Stomach (tissue), 8 donors: ENCODE measurements at regions not wholly inside any gene's neighbourhood (a gene's known extent, or its start where the extent isn't known, plus 50 kb on each side); places are given as distances from the start of the nearest gene placed in this dataset.

ENCODE experiments used
- DNase-seq, 2 donors: peaks; one replicate each; pipeline versions ENCODE4 v3.0.0 to v3.0.0-alpha.2; 2013 to 2019
- H3K27ac ChIP-seq, 5 donors: fragments of 200-600 bp in 4 of 5; sonication (generic) in 4 of 5; one replicate each; pipeline ENCODE4 v1.5.1; 2013 to 2019; ENCODE audit warnings: mild to moderate bottlenecking in 1 of 5, moderate library complexity in 1 of 5
- H3K27me3 ChIP-seq, 3 donors: fragments of 200-600 bp; sonication (generic); one replicate each; pipeline ENCODE4 v1.5.1; 2017 to 2019; ENCODE audit warnings: mixed run types in 1 of 3
- H3K36me3 ChIP-seq, 4 donors: fragments of 200-600 bp; sonication (generic); 1 replicate in 3 of 4; 2 replicates in 1 of 4; pipeline ENCODE4 v1.5.1; 2016 to 2019
- H3K4me1 ChIP-seq, 4 donors: fragments of 200-600 bp; sonication (generic); one replicate each; pipeline ENCODE4 v1.5.1; 2016 to 2019
- H3K4me3 ChIP-seq, 4 donors: fragments of 200-600 bp; sonication (generic) in 3 of 4; one replicate each; pipeline ENCODE4 v1.5.1; 2016 to 2019; ENCODE audit warnings: mild to moderate bottlenecking in 1 of 4
- H3K9me3 ChIP-seq, 4 donors: fragments of 200-600 bp; sonication (generic); one replicate each; pipeline ENCODE4 v1.5.1; 2016 to 2019
- CTCF ChIP-seq, 7 experiments: fragments of 450-650 bp in 4 of 7; fragments of 200-600 bp in 3 of 7; sonication (generic) in 3 of 7; IDR thresholded peaks; one replicate each; pipeline ENCODE4 v1.5.1; 2016 to 2019; ENCODE audit warnings: antibody characterized with exemption in 7 of 7, control low read depth in 2 of 7, mild to moderate bottlenecking in 1 of 7
- EP300 ChIP-seq: sonication (generic); formaldehyde crosslinking; IDR thresholded peaks from one replicate; pipeline ENCODE4 v1.6.1; 2017; ENCODE audit warnings: antibody characterized with exemption
- POLR2A ChIP-seq, 4 donors: fragments of 450-650 bp; IDR thresholded peaks; one replicate each; pipeline ENCODE4 v1.6.1; 2016; ENCODE audit warnings: antibody characterized with exemption in 4 of 4, control low read depth in 2 of 4, mild to moderate bottlenecking in 1 of 4, moderate library complexity in 1 of 4
- POLR2AphosphoS5 ChIP-seq, 3 donors: sonication (generic); formaldehyde crosslinking; IDR thresholded peaks; one replicate each; pipeline ENCODE4 v1.6.1; 2016; ENCODE audit warnings: antibody characterized with exemption in 3 of 3
- WGBS, 5 donors: extraction: QIAGEN DNeasy Blood & Tissue Kit in 3 of 5; methylation state at CpG; one replicate each; pipeline versions ENCODE4 v1.1.5 to v1.1.7; 2013 to 2018; 5-methylcytosine and 5-hydroxymethylcytosine counted together
- intact Hi-C: fragments of 100-400 bp; cut with DNase I; formaldehyde crosslinking; loops from one replicate; pipeline ENCODE4 v1.15.1; 2023; ENCODE audit warnings: low total_unique reads
- donor health status: healthy with polysubstance abuse.
- donor health status: Bipolar disorder and iron deficiency.
- donor health status: healthy.

- no peaks in the 10 kb centered on the region for H3K27me3 ChIP-seq
- no peaks in the 10 kb centered on the region for H3K36me3 ChIP-seq
- intact Hi-C loops, result no loop called here
- TF ChIP-seq POLR2AphosphoS5 (IDR thresholded peaks at IDR 0.05) (no peak), EP300 (no peak)
- H3K9me3 ChIP-seq, result peaks cover 0 to 12% (median 0%) of the 10 kb centered on the region in 4 donors
- no peak overlapping the region for H3K4me3 ChIP-seq
- H3K4me1 ChIP-seq, result no peaks in the 10 kb centered on the region
- H3K27ac ChIP-seq, result no peak overlapping the region
- DNase-seq, result no peak
- 65 to 72% (median 70%) methylated on average over 2 of the region's 2 CpGs for WGBS, 5 donors
These were observed 490.2 kb downstream of the BRINP3 start for GRCh38 chr1:189987509-189987908.

- TF ChIP-seq POLR2AphosphoS5 (IDR thresholded peaks at IDR 0.05) (no peak), CTCF (IDR thresholded peaks at IDR 0.05) (no peak), EP300 (no peak), POLR2A (IDR thresholded peaks at IDR 0.05) (no peak)
- WGBS, 5 donors, result 87 to 93% (median 90%) methylated on average over 9 to 12 of the region's 12 CpGs
- no peaks in the 10 kb centered on the region for H3K27me3 ChIP-seq
- H3K4me1 ChIP-seq, result no peaks in the 10 kb centered on the region
- DNase-seq, result no peak
- peaks cover 0 to 20% (median 3%) of the 10 kb centered on the region in 4 donors for H3K9me3 ChIP-seq
- no peak overlapping the region for H3K27ac ChIP-seq
- no peaks in the 10 kb centered on the region for H3K36me3 ChIP-seq
- no peak overlapping the region for H3K4me3 ChIP-seq
- intact Hi-C loops, result no loop called here
These were observed 484.8 kb downstream of the BRINP3 start for GRCh38 chr1:189992856-189993255.

- 42 to 52% (median 46%) methylated on average over 3 of the region's 3 CpGs for WGBS, 5 donors
- DNase-seq, result no peak
- no peaks in the 10 kb centered on the region for H3K27me3 ChIP-seq
- no peak overlapping the region for H3K4me3 ChIP-seq
- intact Hi-C loops, result no loop called here
- TF ChIP-seq POLR2A (IDR thresholded peaks at IDR 0.05), result no peak
- TF ChIP-seq EP300, result no peak
- TF ChIP-seq CTCF (IDR thresholded peaks at IDR 0.05), result no peak
- TF ChIP-seq POLR2AphosphoS5 (IDR thresholded peaks at IDR 0.05), result no peak
- H3K4me1 ChIP-seq, result no peaks in the 10 kb centered on the region
- no peak overlapping the region for H3K27ac ChIP-seq
- no peaks in the 10 kb centered on the region for H3K36me3 ChIP-seq
- no peaks in the 10 kb centered on the region for H3K9me3 ChIP-seq
These were observed 477.2 kb downstream of the BRINP3 start for GRCh38 chr1:190000365-190000872.

GRCh38 chr1:190001187-190001586 is 476.5 kb downstream of the BRINP3 start:
- Histone ChIP-seq H3K9me3 (no peaks in the 10 kb centered on the region), H3K27me3 (no peaks in the 10 kb centered on the region), H3K4me1 (no peaks in the 10 kb centered on the region), H3K36me3 (no peaks in the 10 kb centered on the region), H3K4me3 (no peak overlapping the region), H3K27ac (no peak overlapping the region)
- WGBS, 5 donors, result 80 to 92% (median 86%) methylated on average over 2 of the region's 2 CpGs
- DNase-seq, result no peak
- intact Hi-C loops, result no loop called here
- TF ChIP-seq POLR2A (IDR thresholded peaks at IDR 0.05) (no peak), EP300 (no peak), CTCF (IDR thresholded peaks at IDR 0.05) (no peak)

- intact Hi-C loops, result no loop called here
- no peaks in the 10 kb centered on the region for H3K36me3 ChIP-seq
- TF ChIP-seq POLR2AphosphoS5 (IDR thresholded peaks at IDR 0.05) (no peak), CTCF (IDR thresholded peaks at IDR 0.05) (no peak), EP300 (no peak), POLR2A (IDR thresholded peaks at IDR 0.05) (no peak)
- H3K27me3 ChIP-seq, result no peaks in the 10 kb centered on the region
- no peaks in the 10 kb centered on the region for H3K9me3 ChIP-seq
- no peak overlapping the region for H3K4me3 ChIP-seq
- DNase-seq, result no peak
- H3K4me1 ChIP-seq, result no peaks in the 10 kb centered on the region
- no peak overlapping the region for H3K27ac ChIP-seq
These were observed 474.3 kb downstream of the BRINP3 start for GRCh38 chr1:190003376-190003775.
